ENCODE measurements at regions not wholly inside any gene's neighbourhood (a gene's known extent, or its start where the extent isn't known, plus 50 kb on each side); places are given as distances from the start of the nearest gene placed in this dataset.
A peak's percentile ranks its signal among the peaks of the same experiment; 100 is the strongest.

GRCh38 chr5:126365446-126366198 is 57.6 kb upstream of the GRAMD2B start (continued):
- TF ChIP-seq, protein P1, sequence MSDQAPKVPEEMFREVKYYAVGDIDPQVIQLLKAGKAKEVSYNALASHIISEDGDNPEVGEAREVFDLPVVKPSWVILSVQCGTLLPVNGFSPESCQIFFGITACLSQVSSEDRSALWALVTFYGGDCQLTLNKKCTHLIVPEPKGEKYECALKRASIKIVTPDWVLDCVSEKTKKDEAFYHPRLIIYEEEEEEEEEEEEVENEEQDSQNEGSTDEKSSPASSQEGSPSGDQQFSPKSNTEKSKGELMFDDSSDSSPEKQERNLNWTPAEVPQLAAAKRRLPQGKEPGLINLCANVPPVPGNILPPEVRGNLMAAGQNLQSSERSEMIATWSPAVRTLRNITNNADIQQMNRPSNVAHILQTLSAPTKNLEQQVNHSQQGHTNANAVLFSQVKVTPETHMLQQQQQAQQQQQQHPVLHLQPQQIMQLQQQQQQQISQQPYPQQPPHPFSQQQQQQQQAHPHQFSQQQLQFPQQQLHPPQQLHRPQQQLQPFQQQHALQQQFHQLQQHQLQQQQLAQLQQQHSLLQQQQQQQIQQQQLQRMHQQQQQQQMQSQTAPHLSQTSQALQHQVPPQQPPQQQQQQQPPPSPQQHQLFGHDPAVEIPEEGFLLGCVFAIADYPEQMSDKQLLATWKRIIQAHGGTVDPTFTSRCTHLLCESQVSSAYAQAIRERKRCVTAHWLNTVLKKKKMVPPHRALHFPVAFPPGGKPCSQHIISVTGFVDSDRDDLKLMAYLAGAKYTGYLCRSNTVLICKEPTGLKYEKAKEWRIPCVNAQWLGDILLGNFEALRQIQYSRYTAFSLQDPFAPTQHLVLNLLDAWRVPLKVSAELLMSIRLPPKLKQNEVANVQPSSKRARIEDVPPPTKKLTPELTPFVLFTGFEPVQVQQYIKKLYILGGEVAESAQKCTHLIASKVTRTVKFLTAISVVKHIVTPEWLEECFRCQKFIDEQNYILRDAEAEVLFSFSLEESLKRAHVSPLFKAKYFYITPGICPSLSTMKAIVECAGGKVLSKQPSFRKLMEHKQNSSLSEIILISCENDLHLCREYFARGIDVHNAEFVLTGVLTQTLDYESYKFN (CRISPR knock-in tag; conservative IDR thresholded peaks at IDR 0.05), result peak; percentile 78
- TF ChIP-seq ZNF574 (CRISPR knock-in tag; IDR thresholded peaks at IDR 0.05) (no peak), ZNF816 (CRISPR knock-in tag; IDR thresholded peaks at IDR 0.05; ENCODE audit: borderline replicate concordance) (peak; percentile 69; the same call in 1 of the 2 replicates), HBP1 (CRISPR knock-in tag; IDR thresholded peaks at IDR 0.05; ENCODE audit: low read depth) (no peak), ATF1 (CRISPR knock-in tag; IDR thresholded peaks at IDR 0.05) (peak; percentile 3; the same call in 1 of the 2 replicates), ISL2 (CRISPR knock-in tag; IDR thresholded peaks at IDR 0.05) (peak; percentile 49), TBL1XR1 (IDR thresholded peaks at IDR 0.05; ENCODE audit: borderline replicate concordance, low read length, partially characterized antibody) (peak; percentile 88), ZNF841 (CRISPR knock-in tag; IDR thresholded peaks at IDR 0.05; ENCODE audit: borderline replicate concordance) (no peak), GFI1 (CRISPR knock-in tag; IDR thresholded peaks at IDR 0.05; ENCODE audit: borderline replicate concordance) (no peak), PHF21A (CRISPR knock-in tag; IDR thresholded peaks at IDR 0.05) (peak; percentile 46; the same call in 1 of the 2 replicates), ZNF557 (CRISPR knock-in tag; IDR thresholded peaks at IDR 0.05) (no peak), ZNF7 (CRISPR knock-in tag; IDR thresholded peaks at IDR 0.05) (peak; percentile 64; the same call in 1 of the 2 replicates)
- TF ChIP-seq, protein P2, sequence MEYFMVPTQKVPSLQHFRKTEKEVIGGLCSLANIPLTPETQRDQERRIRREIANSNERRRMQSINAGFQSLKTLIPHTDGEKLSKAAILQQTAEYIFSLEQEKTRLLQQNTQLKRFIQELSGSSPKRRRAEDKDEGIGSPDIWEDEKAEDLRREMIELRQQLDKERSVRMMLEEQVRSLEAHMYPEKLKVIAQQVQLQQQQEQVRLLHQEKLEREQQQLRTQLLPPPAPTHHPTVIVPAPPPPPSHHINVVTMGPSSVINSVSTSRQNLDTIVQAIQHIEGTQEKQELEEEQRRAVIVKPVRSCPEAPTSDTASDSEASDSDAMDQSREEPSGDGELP (IDR thresholded peaks at IDR 0.05; ENCODE audit: borderline replicate concordance, low read depth), result peak; percentile 86
- TF ChIP-seq, protein P3, sequence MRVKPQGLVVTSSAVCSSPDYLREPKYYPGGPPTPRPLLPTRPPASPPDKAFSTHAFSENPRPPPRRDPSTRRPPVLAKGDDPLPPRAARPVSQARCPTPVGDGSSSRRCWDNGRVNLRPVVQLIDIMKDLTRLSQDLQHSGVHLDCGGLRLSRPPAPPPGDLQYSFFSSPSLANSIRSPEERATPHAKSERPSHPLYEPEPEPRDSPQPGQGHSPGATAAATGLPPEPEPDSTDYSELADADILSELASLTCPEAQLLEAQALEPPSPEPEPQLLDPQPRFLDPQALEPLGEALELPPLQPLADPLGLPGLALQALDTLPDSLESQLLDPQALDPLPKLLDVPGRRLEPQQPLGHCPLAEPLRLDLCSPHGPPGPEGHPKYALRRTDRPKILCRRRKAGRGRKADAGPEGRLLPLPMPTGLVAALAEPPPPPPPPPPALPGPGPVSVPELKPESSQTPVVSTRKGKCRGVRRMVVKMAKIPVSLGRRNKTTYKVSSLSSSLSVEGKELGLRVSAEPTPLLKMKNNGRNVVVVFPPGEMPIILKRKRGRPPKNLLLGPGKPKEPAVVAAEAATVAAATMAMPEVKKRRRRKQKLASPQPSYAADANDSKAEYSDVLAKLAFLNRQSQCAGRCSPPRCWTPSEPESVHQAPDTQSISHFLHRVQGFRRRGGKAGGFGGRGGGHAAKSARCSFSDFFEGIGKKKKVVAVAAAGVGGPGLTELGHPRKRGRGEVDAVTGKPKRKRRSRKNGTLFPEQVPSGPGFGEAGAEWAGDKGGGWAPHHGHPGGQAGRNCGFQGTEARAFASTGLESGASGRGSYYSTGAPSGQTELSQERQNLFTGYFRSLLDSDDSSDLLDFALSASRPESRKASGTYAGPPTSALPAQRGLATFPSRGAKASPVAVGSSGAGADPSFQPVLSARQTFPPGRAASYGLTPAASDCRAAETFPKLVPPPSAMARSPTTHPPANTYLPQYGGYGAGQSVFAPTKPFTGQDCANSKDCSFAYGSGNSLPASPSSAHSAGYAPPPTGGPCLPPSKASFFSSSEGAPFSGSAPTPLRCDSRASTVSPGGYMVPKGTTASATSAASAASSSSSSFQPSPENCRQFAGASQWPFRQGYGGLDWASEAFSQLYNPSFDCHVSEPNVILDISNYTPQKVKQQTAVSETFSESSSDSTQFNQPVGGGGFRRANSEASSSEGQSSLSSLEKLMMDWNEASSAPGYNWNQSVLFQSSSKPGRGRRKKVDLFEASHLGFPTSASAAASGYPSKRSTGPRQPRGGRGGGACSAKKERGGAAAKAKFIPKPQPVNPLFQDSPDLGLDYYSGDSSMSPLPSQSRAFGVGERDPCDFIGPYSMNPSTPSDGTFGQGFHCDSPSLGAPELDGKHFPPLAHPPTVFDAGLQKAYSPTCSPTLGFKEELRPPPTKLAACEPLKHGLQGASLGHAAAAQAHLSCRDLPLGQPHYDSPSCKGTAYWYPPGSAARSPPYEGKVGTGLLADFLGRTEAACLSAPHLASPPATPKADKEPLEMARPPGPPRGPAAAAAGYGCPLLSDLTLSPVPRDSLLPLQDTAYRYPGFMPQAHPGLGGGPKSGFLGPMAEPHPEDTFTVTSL (CRISPR knock-in tag; IDR thresholded peaks at IDR 0.05; ENCODE audit: borderline replicate concordance), result peak; percentile 67; the same call in 1 of the 2 replicates

Data from HepG2 (cell line).